Panc1 (cell line): ENCODE measurements at regions not wholly inside any gene's neighbourhood (a gene's known extent, or its start where the extent isn't known, plus 50 kb on each side); places are given as distances from the start of the nearest gene placed in this dataset.

Source experiments
- ATAC-seq: fragments of 200-7000 bp; cut with Tn5 transposase; 2 replicates; pipeline ENCODE4 v1.9.1; 2020; ENCODE audit warnings: mild to moderate bottlenecking, moderate library complexity
- BruUV-seq: library from RNA; stranded (reverse); fragments of 400-500 nt; replicated peaks from 2 replicates; lab custom pipeline; 2021; lab: Mats Ljungman, UMichigan
- CTCF ChIA-PET: fragments of 300-600 bp; sonication (Branson Sonifier 250); formaldehyde crosslinking; loops from one replicate; lab custom pipeline; 2022; ENCODE audit warnings: antibody characterized with exemption; lab: Charles Lee
- POLR2A ChIA-PET: fragments of 300-600 bp; sonication (Branson Sonifier 250); formaldehyde crosslinking; loops from one replicate; lab custom pipeline; 2022; ENCODE audit warnings: antibody characterized with exemption; lab: Charles Lee
- DNase-seq: peaks from one replicate; pipeline ENCODE4 v3.0.0-alpha.2; 2010; ENCODE audit warnings: low read depth, low spot score
- H3K27ac ChIP-seq: 2 replicates; pipeline ENCODE4 v1.5.1; 2011; ENCODE audit warnings: mild to moderate bottlenecking, low read length, inconsistent platforms
- H3K27me3 ChIP-seq: fragments of 200-500 bp; sonication (Bioruptor generic); 2 replicates; pipeline ENCODE4 v1.6.0; 2014; ENCODE audit warnings: low read length, inconsistent platforms; ENCODE audit not compliant: control insufficient read depth, insufficient read depth
- H3K36me3 ChIP-seq: fragments of 200-500 bp; sonication (Bioruptor generic); 2 replicates; pipeline ENCODE4 v1.5.1; 2014; ENCODE audit warnings: inconsistent platforms, mild to moderate bottlenecking, low read length, moderate library complexity; ENCODE audit not compliant: control insufficient read depth, insufficient read depth
- H3K4me1 ChIP-seq: 2 replicates; pipeline ENCODE4 v1.5.1; 2011; ENCODE audit warnings: inconsistent platforms, mild to moderate bottlenecking, low read length, moderate library complexity; ENCODE audit not compliant: control insufficient read depth, insufficient read depth
- H3K4me3 ChIP-seq, 2 experiments: 2 replicates each; pipeline ENCODE4 v1.5.1; 2011 to 2012; ENCODE audit warnings: low read depth in 2 of 2, low read length in 2 of 2, mild to moderate bottlenecking in 2 of 2, inconsistent platforms in 1 of 2, moderate library complexity in 1 of 2
- H3K9me3 ChIP-seq: fragments of 200-500 bp; sonication (Bioruptor generic); 2 replicates; pipeline ENCODE4 v1.5.1; 2014; ENCODE audit warnings: low read depth, mild to moderate bottlenecking, inconsistent platforms, low read length, moderate library complexity; ENCODE audit not compliant: control insufficient read depth, insufficient read depth
- POLR2AphosphoS5 ChIP-seq: IDR thresholded peaks from 2 replicates; pipeline ENCODE4 v1.6.1; 2012; ENCODE audit warnings: mild to moderate bottlenecking, low read depth, low read length, moderate library complexity
- REST ChIP-seq, 2 experiments: IDR thresholded peaks; 2 replicates each; pipeline ENCODE4 v1.6.1; 2011 to 2012; ENCODE audit warnings: low read depth in 2 of 2, control low read depth in 1 of 2, low read length in 1 of 2, mild to moderate bottlenecking in 1 of 2, moderate library complexity in 1 of 2; ENCODE audit not compliant: insufficient read depth in 1 of 2
- SIN3A ChIP-seq: IDR thresholded peaks from 2 replicates; pipeline ENCODE4 v1.6.1; 2012; ENCODE audit warnings: low read depth, mild to moderate bottlenecking, low read length, moderate library complexity, borderline replicate concordance; ENCODE audit not compliant: insufficient read depth
- TCF7L2 ChIP-seq: IDR thresholded peaks from 2 replicates; pipeline ENCODE4 v1.6.1; 2011; ENCODE audit warnings: mild to moderate bottlenecking, low read depth, low read length, inconsistent platforms
- in situ Hi-C: cut with HindIII; loops from 2 replicates; pipeline ENCODE4 v1.10.0; 2016; ENCODE audit warnings: low sequenced_read_pairs, low pct_unique_long_range_greater_than_20kb
- intact Hi-C: fragments of 100-400 bp; cut with micrococcal nuclease; formaldehyde crosslinking; loops from one replicate; pipeline ENCODE4 v1.10.0; 2022; ENCODE audit not compliant: unreplicated experiment
- TF ChIP-seq, protein P1 (sequence below): fragments of 450-650 bp; IDR thresholded peaks from 2 replicates; pipeline ENCODE4 v1.5.1; 2017; ENCODE audit warnings: mild to moderate bottlenecking

DNA sequence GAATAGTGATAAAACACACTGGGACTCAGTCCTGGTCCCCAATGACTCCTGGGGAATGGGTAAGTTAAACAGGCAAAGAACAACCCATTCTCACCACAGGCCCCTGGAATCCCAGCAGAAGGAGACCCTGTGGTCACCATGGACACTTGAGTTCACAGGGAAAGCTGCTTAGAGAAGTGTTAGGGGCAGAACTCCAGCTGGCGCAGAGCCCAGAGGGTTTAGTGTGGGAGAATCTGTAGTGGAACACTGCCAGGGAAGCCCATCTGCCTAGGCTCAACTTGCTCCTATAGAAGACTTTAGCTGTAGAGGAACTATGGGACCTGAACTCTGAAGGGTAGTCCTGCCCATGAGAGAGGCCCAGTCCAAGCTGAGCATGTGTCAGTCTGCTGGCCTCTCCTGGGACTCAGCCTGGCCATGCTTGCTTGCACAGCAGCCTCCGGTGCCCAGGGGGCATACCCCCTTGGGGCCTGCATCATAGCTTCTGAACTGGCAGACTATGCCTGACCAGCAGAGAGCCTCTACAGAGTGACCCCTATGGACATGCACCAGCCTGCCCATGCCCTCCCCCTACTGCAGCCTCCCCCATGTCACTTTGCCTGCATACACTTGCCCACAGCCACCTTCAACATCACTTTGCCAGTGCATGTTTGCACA is 343.5 kb downstream of the IDS start:
- POLR2A ChIA-PET = no interaction called here
- CTCF ChIA-PET = no interaction called here
- intact Hi-C loops (no loop called here), in situ Hi-C loops (no loop called here)
- ATAC-seq (no peak), DNase-seq (no peak)
- Histone ChIP-seq H3K4me3 (no peak overlapping the region), H3K36me3 (no peaks in the 10 kb centered on the region), H3K4me1 (no peaks in the 10 kb centered on the region), H3K9me3 (no peaks in the 10 kb centered on the region), H3K27ac (no peak overlapping the region), H3K27me3 (no peaks in the 10 kb centered on the region)
- BruUV-seq = no TSS peak
- no peak for TF ChIP-seq TCF7L2
- TF ChIP-seq REST (IDR thresholded peaks at IDR 0.05; ENCODE audit: insufficient read depth in 1 of 2, low read depth in 2 of 2, low read length in 1 of 2) = no peak
- TF ChIP-seq, protein P1, sequence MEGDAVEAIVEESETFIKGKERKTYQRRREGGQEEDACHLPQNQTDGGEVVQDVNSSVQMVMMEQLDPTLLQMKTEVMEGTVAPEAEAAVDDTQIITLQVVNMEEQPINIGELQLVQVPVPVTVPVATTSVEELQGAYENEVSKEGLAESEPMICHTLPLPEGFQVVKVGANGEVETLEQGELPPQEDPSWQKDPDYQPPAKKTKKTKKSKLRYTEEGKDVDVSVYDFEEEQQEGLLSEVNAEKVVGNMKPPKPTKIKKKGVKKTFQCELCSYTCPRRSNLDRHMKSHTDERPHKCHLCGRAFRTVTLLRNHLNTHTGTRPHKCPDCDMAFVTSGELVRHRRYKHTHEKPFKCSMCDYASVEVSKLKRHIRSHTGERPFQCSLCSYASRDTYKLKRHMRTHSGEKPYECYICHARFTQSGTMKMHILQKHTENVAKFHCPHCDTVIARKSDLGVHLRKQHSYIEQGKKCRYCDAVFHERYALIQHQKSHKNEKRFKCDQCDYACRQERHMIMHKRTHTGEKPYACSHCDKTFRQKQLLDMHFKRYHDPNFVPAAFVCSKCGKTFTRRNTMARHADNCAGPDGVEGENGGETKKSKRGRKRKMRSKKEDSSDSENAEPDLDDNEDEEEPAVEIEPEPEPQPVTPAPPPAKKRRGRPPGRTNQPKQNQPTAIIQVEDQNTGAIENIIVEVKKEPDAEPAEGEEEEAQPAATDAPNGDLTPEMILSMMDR = no peak
- no peak for TF ChIP-seq SIN3A
- no peak for TF ChIP-seq POLR2AphosphoS5

DNA sequence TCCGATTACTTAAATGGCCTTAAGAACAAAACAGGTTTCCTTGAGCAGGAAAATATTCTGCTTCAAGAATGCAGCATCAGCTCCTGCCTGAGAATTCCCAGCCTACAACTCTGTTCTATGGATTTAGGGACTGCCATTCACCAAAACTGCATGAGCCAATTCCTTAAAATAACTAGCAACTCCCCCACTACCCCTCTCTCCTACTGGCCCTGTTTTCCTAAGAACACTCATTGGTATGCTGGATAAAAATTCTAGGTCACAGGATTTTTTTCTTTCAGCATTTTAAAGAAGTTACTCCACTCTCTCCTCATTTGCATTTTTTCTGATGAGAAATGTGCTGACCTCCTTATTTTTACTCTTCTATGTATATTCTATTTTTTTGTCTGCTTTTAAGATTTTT is 347.1 kb downstream of the IDS start:
- ChIA-PET POLR2A (no interaction called here), CTCF (no interaction called here)
- H3K27ac ChIP-seq = no peak overlapping the region
- DNase-seq (no peak), ATAC-seq (no peak)
- in situ Hi-C loops = no loop called here
- H3K4me1 ChIP-seq = no peaks in the 10 kb centered on the region
- no peaks in the 10 kb centered on the region for H3K27me3 ChIP-seq
- no peak for TF ChIP-seq REST (IDR thresholded peaks at IDR 0.05; ENCODE audit: insufficient read depth in 1 of 2, low read depth in 2 of 2, low read length in 1 of 2)
- no peak for TF ChIP-seq TCF7L2
- TF ChIP-seq POLR2AphosphoS5 = no peak
- no peak for TF ChIP-seq SIN3A
- TF ChIP-seq, protein P1 = no peak
- no peak overlapping the region for H3K4me3 ChIP-seq
- intact Hi-C loops = no loop called here
- 0 out of 2 replicates have a peak, but pooled peaks cover 3% of the 10 kb centered on the region for H3K9me3 ChIP-seq
- BruUV-seq = no TSS peak
- H3K36me3 ChIP-seq = no peaks in the 10 kb centered on the region
